C4-2B (cell line): ENCODE measurements at regions not wholly inside any gene's neighbourhood (a gene's known extent, or its start where the extent isn't known, plus 50 kb on each side); places are given as distances from the start of the nearest gene placed in this dataset.

ENCODE experiments used
- H3K27ac ChIP-seq: fragments of 450-650 bp; 2 replicates; pipeline ENCODE4 v1.5.1; 2017
- CTCF ChIP-seq: fragments of 450-650 bp; conservative IDR thresholded peaks from 2 replicates; pipeline ENCODE4 v1.5.1; 2017; ENCODE audit warnings: mild to moderate bottlenecking
- ZFX ChIP-seq: fragments of 450-650 bp; IDR thresholded peaks from 2 replicates; pipeline ENCODE4 v1.6.1; 2017

- TF ChIP-seq ZFX (no peak), CTCF (no peak)
- no peak overlapping the region for H3K27ac ChIP-seq
Observed at GRCh38 chr10:33093362-33093761, 135.3 kb upstream of the ITGB1 start.

GRCh38 chr10:33092596-33092995, 134.6 kb upstream of the ITGB1 start:
- TF ChIP-seq ZFX (no peak), CTCF (no peak)
- H3K27ac ChIP-seq: no peak overlapping the region

GRCh38 chr10:33091201-33091600, 133.2 kb upstream of the ITGB1 start:
- no peak overlapping the region for H3K27ac ChIP-seq
- TF ChIP-seq ZFX (no peak), CTCF (no peak)

GRCh38 chr10:33088990-33089389, 131.0 kb upstream of the ITGB1 start:
- no peak for TF ChIP-seq CTCF
- no peak for TF ChIP-seq ZFX
- H3K27ac ChIP-seq: no peak overlapping the region

- TF ChIP-seq ZFX (no peak), CTCF (no peak)
- no peak overlapping the region for H3K27ac ChIP-seq
Observed at GRCh38 chr10:33087922-33088321, 129.9 kb upstream of the ITGB1 start.

GRCh38 chr10:33087152-33087551, 129.1 kb upstream of the ITGB1 start:
- TF ChIP-seq ZFX: no peak
- TF ChIP-seq CTCF: no peak
- H3K27ac ChIP-seq: no peak overlapping the region

GRCh38 chr10:33086100-33086499, 128.1 kb upstream of the ITGB1 start:
- H3K27ac ChIP-seq: no peak overlapping the region
- TF ChIP-seq ZFX (no peak), CTCF (no peak)
